ENCODE measurements at regions not wholly inside any gene's neighbourhood (a gene's known extent, or its start where the extent isn't known, plus 50 kb on each side); places are given as distances from the start of the nearest gene placed in this dataset.

GRCh38 chr2:153098073-153098472 is 379.7 kb downstream of the ARL6IP6 start:
- DNase-seq (ENCODE audit: low spot score): no peak
- in situ Hi-C loops (cut with MboI; ENCODE audit: low pct_unique_long_range_greater_than_20kb, low sequenced_read_pairs, unreplicated experiment): no loop called here
- no peak for TF ChIP-seq CTCF (IDR thresholded peaks at IDR 0.05; ENCODE audit: extremely low read depth, insufficient read depth, missing control alignments)

GRCh38 chr2:153096272-153096671 is 377.9 kb downstream of the ARL6IP6 start:
- in situ Hi-C loops (cut with MboI; ENCODE audit: low pct_unique_long_range_greater_than_20kb, low sequenced_read_pairs, unreplicated experiment): no loop called here
- DNase-seq (ENCODE audit: low spot score): no peak
- TF ChIP-seq CTCF (IDR thresholded peaks at IDR 0.05; ENCODE audit: extremely low read depth, insufficient read depth, missing control alignments): no peak

- no peak for DNase-seq (ENCODE audit: low spot score)
- no peak for TF ChIP-seq CTCF (IDR thresholded peaks at IDR 0.05; ENCODE audit: extremely low read depth, insufficient read depth, missing control alignments)
- in situ Hi-C loops (cut with MboI; ENCODE audit: low pct_unique_long_range_greater_than_20kb, low sequenced_read_pairs, unreplicated experiment): no loop called here
Observed at GRCh38 chr2:153091344-153091743, 372.9 kb downstream of the ARL6IP6 start.

GRCh38 chr2:153079315-153079714 is 360.9 kb downstream of the ARL6IP6 start:
- in situ Hi-C loops (cut with MboI; ENCODE audit: low pct_unique_long_range_greater_than_20kb, low sequenced_read_pairs, unreplicated experiment): no loop called here
- no peak for DNase-seq (ENCODE audit: low spot score)
- TF ChIP-seq CTCF (IDR thresholded peaks at IDR 0.05; ENCODE audit: extremely low read depth, insufficient read depth, missing control alignments): no peak

- no peak for DNase-seq (ENCODE audit: low spot score)
- no peak for TF ChIP-seq CTCF (IDR thresholded peaks at IDR 0.05; ENCODE audit: extremely low read depth, insufficient read depth, missing control alignments)
- in situ Hi-C loops (cut with MboI; ENCODE audit: low pct_unique_long_range_greater_than_20kb, low sequenced_read_pairs, unreplicated experiment): no loop called here
Observed at GRCh38 chr2:153077311-153077710, 358.9 kb downstream of the ARL6IP6 start.

GRCh38 chr2:153074207-153074606 is 355.8 kb downstream of the ARL6IP6 start:
- TF ChIP-seq CTCF (IDR thresholded peaks at IDR 0.05; ENCODE audit: extremely low read depth, insufficient read depth, missing control alignments): no peak
- no peak for DNase-seq (ENCODE audit: low spot score)
- in situ Hi-C loops (cut with MboI; ENCODE audit: low pct_unique_long_range_greater_than_20kb, low sequenced_read_pairs, unreplicated experiment): no loop called here

GRCh38 chr2:153072813-153073212 is 354.4 kb downstream of the ARL6IP6 start:
- no peak for TF ChIP-seq CTCF (IDR thresholded peaks at IDR 0.05; ENCODE audit: extremely low read depth, insufficient read depth, missing control alignments)
- DNase-seq (ENCODE audit: low spot score): no peak
- in situ Hi-C loops (cut with MboI; ENCODE audit: low pct_unique_long_range_greater_than_20kb, low sequenced_read_pairs, unreplicated experiment): no loop called here

Data from GM13977 (cell line).